ENCODE measurements at regions not wholly inside any gene's neighbourhood (a gene's known extent, or its start where the extent isn't known, plus 50 kb on each side); places are given as distances from the start of the nearest gene placed in this dataset.
"Not testable (repeated sequence)": the region's sequence is repeated elsewhere in the genome, so short reads cannot be mapped to it uniquely, and the experiment has no call there.

DNA sequence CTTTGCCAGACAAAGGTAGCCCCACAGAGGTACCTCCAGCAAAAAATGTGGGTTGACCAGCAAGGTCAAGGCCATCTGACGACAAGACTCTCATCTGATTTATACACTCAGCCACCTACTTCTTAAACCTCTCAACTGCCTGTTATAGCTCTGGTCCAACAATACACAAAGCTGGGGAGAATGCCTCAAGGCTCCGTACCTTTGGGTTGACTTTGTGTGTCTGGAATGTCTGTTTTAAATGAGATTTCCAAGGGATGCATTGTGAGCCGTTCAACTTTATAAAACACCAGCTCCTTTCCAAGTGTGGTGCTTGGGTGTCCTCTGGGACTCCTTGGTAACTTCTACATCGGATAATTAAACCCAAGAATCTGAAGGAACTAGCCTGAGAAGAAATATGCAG is 167.0 kb upstream of the RPL34 start:
- no peak for DNase-seq

DNA sequence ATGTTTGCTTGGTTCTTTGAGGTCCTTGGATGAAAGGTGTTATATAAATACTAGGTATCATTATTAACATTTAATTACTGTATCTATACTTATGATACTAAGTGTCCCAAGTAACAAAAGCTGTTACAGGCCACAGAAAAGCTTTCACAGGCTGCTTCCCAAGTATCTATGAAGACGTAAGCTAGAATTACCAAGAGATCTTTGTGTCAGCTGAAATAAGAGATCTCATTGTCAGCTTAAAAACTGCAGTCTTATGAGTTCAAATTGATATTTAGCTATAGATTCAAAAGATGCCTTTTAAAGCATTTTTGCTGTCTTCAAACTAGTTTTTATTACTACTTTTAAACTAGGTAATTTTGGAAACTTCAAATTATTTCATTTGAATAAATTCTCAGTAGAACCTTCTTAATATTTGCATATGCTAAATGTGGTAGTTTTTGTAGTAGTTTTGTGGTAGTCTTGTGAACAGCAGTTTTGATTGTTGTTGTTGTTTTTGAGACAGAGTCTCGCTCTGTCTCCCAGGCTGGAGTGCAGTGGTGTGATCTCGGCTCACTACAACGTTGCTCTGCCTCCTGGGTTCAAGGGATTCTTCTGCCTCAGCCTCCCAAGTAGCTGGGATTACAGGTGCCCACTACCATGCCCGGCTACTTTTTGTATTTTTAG is 170.0 kb upstream of the RPL34 start:
- no peak for DNase-seq

DNA sequence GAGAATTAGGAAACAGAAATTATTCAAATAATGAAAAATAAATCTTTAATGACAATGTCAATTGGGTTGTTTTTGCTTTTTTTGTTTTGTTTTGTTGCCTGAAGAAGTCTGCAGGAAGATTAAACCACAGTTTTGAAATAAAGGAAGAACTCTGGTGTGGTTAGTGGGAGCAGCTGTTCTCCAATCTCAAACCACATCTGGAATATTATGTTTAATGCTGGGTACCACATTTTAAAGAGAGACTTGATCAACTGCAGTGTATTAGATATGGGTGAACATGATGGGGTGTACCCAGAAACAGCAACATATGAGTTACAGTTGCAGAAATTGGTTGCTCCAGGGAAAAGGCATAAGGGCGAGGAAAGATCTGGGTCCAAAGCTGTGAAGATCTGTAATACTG is 171.2 kb upstream of the RPL34 start:
- no peak for DNase-seq

DNA sequence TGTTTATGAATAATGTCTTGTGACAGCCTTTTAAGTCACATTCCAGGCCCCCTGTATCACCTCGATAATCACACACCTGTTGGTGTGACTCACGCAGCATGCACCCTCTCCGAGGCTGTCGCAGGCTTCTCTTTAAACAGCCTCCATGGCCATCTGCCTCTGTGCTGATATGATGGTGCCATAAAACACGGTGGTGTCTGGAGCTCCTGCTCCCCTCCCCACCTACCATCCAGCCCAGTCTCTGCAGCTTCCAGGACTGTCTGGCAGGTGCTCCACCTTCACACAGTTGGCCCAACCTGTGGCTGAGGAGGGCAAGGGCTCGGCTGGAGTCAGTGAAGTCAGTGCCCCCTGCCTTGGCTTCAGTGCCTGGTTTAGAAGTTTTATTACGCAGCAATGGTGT is 173.8 kb upstream of the RPL34 start:
- DNase-seq: no peak

DNA sequence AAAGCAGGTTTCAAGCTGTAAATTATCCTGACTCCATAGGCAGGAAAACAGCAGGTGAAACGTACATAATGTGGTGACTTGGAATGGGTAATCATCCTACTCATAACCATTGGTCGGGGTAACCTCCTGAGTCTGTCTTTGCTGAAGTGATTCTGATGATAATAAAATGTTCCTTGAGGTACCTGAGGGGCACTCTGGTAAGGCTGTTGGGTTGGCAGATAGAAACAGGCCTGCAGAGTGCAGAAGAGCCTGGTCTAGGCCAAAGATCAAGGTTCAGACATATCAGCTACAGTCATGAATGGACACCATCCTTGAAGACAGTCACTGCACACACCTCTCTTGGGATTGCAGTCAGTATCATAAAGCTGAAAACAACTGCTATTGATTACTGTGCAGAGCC is 174.7 kb upstream of the RPL34 start:
- no peak for DNase-seq

DNA sequence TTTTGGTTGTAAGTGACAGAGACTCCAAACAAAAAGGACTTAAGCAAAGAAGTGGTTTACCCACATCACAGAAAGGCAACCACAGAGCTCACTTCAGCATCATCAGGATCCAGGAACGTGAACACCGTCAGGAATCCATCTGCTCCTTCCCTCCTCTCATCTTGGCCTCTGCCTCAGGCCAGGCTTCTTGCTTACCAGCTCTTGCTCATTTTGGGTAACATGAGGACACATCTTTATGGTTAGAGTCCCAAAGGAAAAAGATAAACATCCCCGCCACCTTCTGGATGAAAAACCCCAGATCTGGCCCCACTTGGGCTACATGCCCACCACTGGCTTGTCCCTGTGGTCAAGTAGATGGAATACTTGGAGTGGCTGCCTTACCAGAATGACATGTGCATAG is 176.8 kb upstream of the RPL34 start:
- no peak for DNase-seq

DNA sequence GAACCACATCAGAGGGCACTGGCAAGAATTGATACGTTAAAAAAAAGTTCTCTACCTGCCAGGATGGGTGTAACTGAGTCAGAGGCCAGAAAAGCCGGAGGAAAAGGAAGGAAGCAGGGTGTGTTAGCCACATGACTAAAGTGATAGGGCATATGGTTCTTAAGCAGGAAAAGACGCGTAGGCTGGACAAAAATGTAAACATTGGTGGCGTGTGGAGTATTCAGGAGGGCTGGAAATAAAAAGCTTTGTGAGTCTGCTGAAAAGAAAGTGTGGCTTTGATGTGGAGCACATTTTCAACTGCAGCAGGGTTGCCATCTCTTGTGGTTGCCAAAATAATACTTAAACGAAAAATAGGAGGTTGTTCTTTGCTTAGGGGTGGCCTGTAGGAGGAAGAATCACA is 186.5 kb upstream of the RPL34 start:
- no peak for DNase-seq

DNA sequence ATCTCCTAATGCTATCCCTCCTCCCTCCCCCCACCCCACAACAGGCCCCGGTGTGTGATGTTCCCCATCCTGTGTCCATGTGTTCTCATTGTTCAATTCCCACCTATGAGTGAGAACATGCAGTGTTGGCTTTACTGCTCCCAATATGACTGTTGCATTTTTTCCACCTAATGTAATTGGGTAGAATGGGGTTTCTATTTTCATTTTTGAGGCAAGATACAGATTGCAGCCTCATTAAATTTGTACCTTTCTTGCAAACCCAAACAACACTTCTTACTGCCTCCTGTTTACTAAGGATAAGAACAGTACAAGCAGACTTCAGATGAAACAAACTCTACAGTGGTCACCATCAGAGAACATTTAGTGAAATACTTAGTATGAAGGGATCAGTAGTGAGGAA is 187.0 kb upstream of the RPL34 start:
- DNase-seq: not testable (repeated sequence)

DNA sequence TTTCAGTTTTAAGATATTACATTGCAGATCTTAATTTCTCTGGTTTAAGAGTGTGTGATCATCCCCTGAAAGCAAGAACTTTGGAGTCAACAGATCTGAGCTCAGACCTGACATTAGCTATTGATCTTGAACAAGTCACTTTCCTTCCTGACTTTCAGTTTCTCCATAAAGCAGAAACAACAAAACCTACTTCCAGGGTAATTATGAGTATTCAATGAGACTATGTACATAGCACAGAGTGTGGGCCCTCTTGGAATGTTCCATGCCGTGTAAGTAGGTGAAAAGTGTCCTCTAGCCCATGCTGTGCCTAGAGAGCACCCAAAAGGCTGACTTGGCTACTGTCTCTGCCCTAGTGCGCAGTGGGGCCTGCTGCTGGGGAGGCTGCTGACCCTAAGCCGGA is 188.0 kb upstream of the RPL34 start:
- DNase-seq: no peak

DNA sequence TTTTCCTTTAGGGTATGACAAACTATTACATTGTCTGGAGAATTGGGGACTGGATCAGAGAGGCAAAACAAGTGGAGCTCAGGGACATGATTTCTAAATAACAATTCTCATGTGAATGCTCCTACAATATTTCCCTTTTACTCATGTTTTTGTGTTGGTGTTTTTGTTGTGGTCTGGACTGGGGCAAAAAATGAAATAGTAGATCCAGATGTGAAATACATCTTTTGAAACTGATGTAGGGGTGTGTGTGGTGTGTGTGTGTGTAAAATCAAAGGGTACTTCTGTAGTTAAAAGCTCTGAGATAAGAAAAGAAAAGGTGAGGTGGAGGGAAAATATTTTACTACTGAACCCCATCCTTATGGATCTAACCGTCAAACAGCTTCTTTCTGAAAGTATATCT is 188.4 kb upstream of the RPL34 start:
- DNase-seq: no peak

DNA sequence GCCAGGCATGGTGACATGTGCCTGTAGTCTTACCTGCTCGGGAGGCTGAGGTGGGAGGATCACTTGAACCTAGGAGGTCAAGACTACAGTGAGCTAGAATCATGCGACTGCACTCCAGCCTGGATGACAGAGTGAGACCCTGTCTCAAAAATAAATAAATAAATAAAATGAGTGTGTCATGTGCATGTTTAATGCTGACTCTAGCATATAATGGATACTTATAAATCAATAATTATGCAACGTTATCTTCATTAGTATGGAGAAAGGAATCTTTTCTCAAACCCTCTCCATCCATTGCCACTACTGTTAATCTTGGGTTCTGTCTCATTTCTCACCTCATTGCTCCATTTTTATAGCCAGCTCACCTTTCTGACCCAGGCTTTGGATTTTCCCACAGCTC is 189.5 kb upstream of the RPL34 start:
- no peak for DNase-seq

DNA sequence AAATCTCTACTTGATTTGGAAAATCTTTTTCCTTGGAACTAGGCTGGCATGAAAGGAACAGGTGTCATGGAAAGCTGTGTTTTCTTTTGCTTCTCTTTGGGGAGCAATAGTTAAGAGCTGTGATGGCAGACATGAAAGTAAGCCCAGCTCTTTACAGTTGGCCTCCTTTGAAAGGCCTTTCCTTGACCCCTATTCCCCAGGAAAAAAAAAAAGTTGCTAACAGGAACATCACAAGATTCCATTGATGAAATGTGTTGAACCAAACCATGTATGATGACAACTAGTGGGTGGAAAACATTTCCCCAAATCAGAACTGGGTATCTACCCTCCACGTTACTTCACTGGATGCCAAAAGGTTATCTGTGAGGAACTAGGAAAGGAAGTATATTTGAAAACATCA is 190.7 kb upstream of the RPL34 start:
- DNase-seq: no peak

DNA sequence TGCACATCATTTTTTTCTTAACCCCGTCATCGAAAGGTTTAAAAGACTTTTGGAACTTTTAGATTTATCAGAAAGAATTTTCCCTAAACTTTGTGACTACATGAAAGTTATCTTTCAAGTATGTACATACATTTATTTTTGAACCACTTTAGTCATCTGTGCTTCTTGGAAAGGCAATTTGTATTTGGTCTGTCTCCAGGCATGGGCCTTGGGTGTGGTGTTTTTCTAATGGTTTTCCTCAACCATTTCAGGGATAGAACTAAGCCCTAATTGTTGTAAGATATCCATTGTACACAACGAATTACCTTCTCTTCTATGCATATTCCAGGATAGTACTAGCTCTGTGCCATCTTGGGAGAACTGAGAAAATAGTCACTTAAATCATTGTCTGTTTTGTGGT is 191.5 kb upstream of the RPL34 start:
- DNase-seq: no peak

DNA sequence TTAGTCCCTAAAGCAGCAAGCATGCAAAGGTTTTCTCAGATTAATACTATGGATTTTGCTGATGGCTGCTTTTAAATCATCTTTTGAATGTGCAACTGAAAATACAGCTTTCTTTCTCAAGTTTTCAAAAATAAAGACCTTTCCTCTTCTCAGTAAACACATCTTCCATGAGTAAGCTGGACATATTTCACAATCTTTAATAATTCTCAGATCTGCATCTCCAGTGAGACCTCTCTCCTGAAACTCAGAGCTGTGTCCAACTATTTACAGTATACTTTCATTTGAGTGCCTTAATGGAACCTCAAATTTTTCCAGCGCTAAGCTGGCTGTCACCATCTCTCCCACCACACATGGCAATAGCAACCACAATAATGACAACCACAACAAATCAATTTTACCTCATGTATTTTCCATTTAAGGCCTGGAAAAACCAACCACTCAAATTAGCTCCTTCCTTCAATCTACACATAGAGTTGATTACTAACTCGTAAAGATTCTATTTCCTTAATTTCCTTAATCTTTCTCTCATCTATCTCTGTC is 192.4 kb upstream of the RPL34 start:
- no peak for DNase-seq

DNA sequence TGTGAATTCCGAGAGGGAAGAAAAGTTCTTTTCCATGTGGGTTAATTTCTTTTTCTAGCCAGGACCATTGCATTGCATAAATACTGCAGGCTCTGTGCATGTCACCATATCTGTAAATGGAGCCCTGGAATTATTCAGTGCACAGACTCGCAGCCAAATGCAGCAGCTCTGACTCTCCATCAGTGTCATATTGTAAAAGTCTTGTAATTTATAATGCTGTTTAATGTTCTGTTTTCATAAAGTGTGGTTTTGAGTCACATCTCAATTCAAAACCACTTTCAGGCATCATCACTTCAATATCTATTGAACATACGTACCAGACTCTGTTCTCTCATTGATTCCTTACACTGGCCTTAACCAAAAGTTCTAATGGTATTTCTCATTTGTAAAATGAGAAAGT is 193.9 kb upstream of the RPL34 start:
- DNase-seq: no peak

DNA sequence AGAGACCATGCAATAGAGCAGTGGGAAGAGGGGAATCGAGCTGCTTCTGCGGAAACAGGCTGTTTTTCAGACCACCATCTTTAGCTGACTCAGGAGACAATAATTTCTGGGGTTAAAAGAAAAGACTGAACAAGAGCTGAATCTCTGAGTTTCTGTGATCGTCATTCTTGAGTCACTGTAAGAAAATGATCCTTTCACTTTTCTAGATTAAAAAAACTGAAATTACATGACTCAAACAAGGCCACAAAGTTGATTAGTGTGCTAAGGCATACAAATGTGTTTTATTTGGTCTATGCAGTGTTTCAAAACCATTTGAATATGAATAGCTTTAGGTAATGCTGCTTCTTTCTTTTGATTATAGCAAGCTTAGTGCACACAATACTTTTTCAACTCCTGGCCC is 194.4 kb upstream of the RPL34 start:
- no peak for DNase-seq

DNA sequence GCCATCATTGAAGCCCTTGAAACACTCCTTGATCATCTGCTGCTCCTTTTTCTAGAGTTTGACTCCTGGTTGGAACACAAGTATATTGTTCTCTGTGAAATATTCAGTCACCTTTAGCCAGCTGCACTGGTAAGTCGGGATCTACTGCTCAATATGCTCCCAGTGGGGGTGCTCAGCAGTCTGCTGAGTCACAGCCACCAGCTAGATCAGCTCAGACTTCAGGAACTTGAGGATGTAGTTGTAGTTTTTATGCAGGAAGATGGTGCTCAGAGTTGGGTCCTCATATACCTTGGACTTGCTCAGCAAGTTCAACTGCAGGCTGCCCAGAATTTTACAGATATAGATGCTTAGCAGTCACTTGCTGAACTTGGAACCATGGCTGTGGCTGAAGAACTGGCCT is 202.5 kb upstream of the RPL34 start:
- no peak for DNase-seq

DNA sequence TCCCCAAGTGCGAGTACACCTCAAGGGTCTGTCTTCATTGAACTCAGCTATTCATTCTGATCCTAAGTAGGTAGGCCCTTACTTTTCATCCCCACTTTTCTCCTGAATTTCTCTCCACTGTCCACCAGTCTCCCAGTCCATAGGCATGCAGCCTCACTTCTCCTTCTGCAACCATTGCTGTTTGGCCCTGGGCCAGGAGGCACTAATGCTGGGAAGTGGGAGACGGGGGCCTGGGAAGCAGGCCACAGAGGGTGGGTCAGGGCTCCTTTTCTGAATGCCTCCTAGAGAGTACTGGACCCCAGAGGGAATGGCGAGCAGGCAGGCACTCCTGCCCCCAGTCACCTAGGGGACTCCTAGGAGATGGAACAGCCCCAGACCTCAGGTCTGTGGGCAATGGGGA is 203.5 kb upstream of the RPL34 start:
- no peak for DNase-seq

DNA sequence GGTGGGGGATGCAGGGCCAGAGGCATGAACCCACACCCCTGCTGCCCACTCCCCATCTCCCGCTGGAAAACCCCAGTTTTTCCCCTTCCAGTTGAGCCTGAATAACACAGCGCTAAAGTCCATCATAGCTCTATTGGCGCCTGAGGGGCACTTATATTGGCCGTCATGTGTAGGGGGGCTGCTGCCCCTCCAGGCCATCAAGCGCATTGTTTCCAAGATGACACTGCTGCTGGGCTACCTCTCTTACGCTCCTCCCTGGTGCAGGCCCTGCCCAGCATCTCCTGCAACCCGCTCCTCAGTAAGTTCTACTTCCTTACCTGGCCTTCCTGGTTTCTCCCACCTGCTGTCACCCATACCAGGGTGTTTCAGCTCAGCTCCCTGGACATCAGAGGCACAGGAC is 205.0 kb upstream of the RPL34 start:
- no peak for DNase-seq

DNA sequence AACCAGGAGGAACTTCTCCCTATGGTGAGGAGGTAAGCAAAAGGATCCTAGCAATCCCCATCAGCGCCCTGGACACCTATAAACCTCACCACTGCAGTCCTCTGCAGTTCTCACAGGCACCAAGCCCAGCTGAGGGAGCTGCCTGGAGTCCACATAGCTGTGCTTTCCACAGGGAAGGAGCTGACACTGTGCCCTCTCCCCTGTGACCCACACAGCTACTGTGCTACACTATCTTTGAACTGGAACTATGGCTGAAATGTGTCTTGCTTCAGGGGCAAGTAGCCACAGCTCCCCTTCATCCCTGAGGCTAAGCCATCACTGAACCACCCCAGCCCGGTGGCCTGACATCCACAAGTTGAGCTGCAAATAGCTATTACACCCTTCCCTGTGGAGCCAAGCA is 208.5 kb upstream of the RPL34 start:
- DNase-seq: no peak

DNA sequence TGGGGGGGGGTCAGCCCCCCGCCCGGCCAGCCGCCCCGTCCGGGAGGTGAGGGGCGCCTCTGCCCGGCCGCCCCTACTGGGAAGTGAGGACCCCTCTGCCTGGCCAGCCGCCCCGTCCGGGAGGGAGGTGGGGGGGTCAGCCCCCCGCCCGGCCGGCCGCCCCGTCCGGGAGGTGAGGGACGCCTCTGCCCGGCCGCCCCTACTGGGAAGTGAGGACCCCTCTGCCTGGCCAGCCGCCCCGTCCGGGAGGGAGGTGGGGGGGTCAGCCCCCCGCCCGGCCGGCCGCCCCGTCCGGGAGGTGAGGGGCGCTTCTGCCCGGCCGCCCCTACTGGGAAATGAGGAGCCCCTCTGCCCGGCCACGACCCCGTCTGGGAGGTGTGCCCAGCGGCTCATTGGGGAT is 210.7 kb upstream of the RPL34 start:
- DNase-seq: not testable (repeated sequence)

DNA sequence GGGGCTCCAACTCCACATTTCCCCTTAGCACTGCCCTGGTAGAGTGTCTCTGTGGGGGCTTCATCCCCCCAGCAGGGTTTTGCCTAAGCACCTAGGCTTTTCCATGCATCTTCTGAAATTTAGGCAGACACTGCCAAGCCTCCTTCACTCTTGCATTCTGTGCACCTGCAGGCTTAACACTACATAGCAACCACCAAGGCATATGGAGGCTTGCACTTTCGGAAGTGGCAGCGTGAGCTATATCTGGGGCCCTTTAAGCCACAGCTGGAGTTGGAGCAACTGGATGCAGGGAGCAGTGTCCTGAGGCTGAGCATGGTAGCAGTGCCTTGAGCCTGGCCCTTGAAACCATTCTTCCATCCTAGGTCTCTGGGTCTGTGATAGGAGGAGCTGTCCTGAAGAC is 214.8 kb upstream of the RPL34 start:
- no peak for DNase-seq

DNA sequence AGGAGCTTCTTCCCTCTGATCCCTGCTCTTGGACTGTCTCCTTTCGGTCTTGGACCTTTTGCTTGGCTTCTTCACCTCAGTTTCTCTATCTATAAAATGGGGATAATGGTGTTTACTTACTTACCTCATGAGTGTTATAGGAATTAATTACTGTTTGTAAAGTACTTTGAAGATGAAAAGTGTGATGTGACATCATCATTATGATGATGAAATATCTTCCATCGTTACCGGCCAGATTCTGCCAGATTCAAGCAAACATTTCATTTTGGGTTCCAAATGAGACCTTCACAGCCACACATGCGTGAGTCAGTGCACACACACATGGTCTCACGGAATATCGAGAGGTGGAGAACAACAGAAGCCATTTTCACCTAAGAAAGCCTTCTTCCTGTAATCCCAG is 220.1 kb upstream of the RPL34 start:
- DNase-seq: no peak

DNA sequence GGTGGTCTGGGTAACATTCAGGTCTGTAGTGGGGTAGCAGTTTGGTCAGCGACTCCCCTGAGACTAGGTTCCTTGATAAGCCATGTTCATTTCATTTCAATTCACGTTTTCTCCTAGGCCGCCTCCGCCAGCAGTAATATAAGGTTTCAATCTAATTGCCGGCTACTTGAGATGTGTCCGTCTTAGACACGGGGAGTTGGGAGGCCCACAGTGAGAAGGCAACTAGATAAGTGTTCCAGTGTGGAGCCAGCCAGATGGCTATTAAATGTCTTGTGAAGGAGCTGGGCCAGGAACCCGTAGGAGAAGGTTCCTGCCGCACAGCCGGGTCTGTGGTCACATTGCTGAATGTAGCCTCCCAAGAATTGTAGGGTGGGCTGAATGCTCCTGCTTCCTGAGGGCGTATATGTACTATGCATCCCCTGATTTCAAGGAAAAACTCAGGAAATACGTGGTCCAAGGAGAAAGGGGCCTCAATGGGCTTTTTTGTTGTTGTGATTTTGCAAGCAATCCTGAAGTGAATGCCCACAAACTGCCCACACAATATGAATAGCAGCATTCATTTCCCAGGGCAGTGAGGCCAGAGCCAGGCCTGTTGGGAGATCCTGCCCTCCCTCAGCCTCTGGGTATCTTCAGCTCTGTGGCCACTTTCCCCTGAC is 220.6 kb upstream of the RPL34 start:
- DNase-seq: no peak

DNA sequence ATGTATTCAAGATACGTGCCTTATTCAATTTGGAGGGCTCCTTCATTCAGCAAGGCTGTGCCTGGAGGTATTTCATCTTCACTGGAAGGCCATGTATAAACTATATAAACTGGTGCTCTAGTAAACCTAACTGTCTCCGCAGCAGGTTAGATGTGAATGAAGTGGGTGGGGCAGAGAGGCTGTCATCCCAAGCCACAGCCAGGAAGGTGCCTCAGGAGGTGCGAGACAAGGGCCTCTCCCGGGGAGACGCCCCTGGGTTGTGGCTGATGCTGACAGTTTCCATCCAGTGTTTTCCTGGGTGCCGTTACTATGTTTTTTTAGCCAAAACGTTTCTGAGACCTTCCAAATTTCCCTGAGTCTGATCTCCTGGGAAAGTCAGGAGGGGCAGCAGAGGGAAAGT is 221.5 kb upstream of the RPL34 start:
- no peak for DNase-seq
